GM12878 (cell line): ENCODE measurements at regions not wholly inside any gene's neighbourhood (a gene's known extent, or its start where the extent isn't known, plus 50 kb on each side); places are given as distances from the start of the nearest gene placed in this dataset.

Experiments
- ATAC-seq: fragments of 200-7000 bp; cut with Tn5 transposase; 3 replicates; pipeline ENCODE4 v1.9.1; 2020; ENCODE audit warnings: mild to moderate bottlenecking, moderate library complexity
- BruUV-seq: library from RNA; stranded (reverse); fragments of 400-500 nt; replicated peaks from 2 replicates; lab custom pipeline; 2021; lab: Mats Ljungman, UMichigan
- CTCF ChIA-PET: fragments of 300-600 bp; sonication (Branson Sonifier 250); formaldehyde crosslinking; extraction: SDS; loops from one replicate; lab custom pipeline; 2021; ENCODE audit warnings: inconsistent platforms; lab: Yijun Ruan, JAX
- POLR2A ChIA-PET: fragments of 350-600 bp; formaldehyde crosslinking; extraction: SDS; loops from one replicate; lab custom pipeline; 2021; ENCODE audit warnings: inconsistent platforms; lab: Charles Lee
- RAD21 ChIA-PET: fragments of 300-600 bp; sonication (Branson Sonifier 250); formaldehyde crosslinking; loops from one replicate; lab custom pipeline; 2023; ENCODE audit warnings: antibody characterized with exemption; ENCODE audit not compliant: unreplicated experiment; lab: Charles Lee
- SMC1A ChIA-PET: fragments of 300-600 bp; sonication (Branson Sonifier 250); formaldehyde crosslinking; loops from one replicate; lab custom pipeline; 2023; ENCODE audit not compliant: unreplicated experiment, uncharacterized antibody; lab: Charles Lee
- DNase-seq: peaks from one replicate; pipeline ENCODE4 v3.0.0-alpha.2; 2011; ENCODE audit warnings: low read depth, low spot score
- FAIRE-seq: peaks from 3 replicates; lab custom pipeline; 2011; peaks lifted over from hg19 to GRCh38; lab: Jason Lieb, UNC
- H2AFZ ChIP-seq: 2 replicates; pipeline ENCODE4 v1.6.0; 2011; ENCODE audit warnings: low read depth, low read length, control low read depth; ENCODE audit not compliant: control insufficient read depth
- H3K27ac ChIP-seq: 2 replicates; pipeline ENCODE4 v1.5.1; 2011; ENCODE audit warnings: control low read depth; ENCODE audit not compliant: control insufficient read depth, insufficient read depth
- H3K27me3 ChIP-seq, 2 experiments: replicated peaks in 1 of 2; 2 replicates each; pipeline versions ENCODE4 v1.6.0 to v1.6.1; 2011; ENCODE audit warnings: low read length in 1 of 2; ENCODE audit not compliant: control insufficient read depth in 2 of 2, insufficient read depth in 2 of 2
- H3K36me3 ChIP-seq, 2 experiments: 2 replicates each; pipeline ENCODE4 v1.5.1; 2011; ENCODE audit warnings: low read length in 1 of 2; ENCODE audit not compliant: control insufficient read depth in 2 of 2, insufficient read depth in 2 of 2
- H3K4me1 ChIP-seq: 2 replicates; pipeline ENCODE4 v1.6.1; 2011; ENCODE audit warnings: mild to moderate bottlenecking, low read length, moderate library complexity, mixed read lengths; ENCODE audit not compliant: control insufficient read depth, insufficient read depth
- H3K4me2 ChIP-seq: 2 replicates; pipeline ENCODE4 v1.6.0; 2011; ENCODE audit warnings: control low read depth; ENCODE audit not compliant: control insufficient read depth, insufficient read depth
- H3K4me3 ChIP-seq: fragments of 200-600 bp; sonication (generic); 2 replicates; pipeline ENCODE4 v1.5.1; 2016
- H3K79me2 ChIP-seq: 2 replicates; pipeline ENCODE4 v1.6.0; 2011; ENCODE audit warnings: low read length; ENCODE audit not compliant: control insufficient read depth, insufficient read depth
- H3K9ac ChIP-seq: 2 replicates; pipeline ENCODE4 v1.8.0; 2011; ENCODE audit warnings: low read length, control low read depth, mixed read lengths; ENCODE audit not compliant: control insufficient read depth, insufficient read depth
- H3K9me3 ChIP-seq: replicated peaks from 3 replicates; pipeline ENCODE4 v1.5.1; 2011; ENCODE audit warnings: mild to moderate bottlenecking, low read length; ENCODE audit not compliant: control insufficient read depth, insufficient read depth
- H4K20me1 ChIP-seq: 2 replicates; pipeline ENCODE4 v1.6.0; 2011; ENCODE audit not compliant: control insufficient read depth, insufficient read depth
- BCL3 ChIP-seq: IDR thresholded peaks from 2 replicates; pipeline ENCODE4 v1.6.1; 2011; ENCODE audit warnings: borderline replicate concordance, low read depth, mild to moderate bottlenecking, moderate library complexity, low read length; ENCODE audit not compliant: insufficient read depth, poor library complexity, severe bottlenecking
- BHLHE40 ChIP-seq, 2 experiments: fragments of 450-650 bp in 1 of 2; IDR thresholded peaks; 2 replicates each; pipeline ENCODE4 v1.6.1; 2011 to 2017; ENCODE audit warnings: low read depth in 2 of 2, borderline replicate concordance in 1 of 2, improper control_type of control experiment in 1 of 2, low read length in 1 of 2, mild to moderate bottlenecking in 1 of 2
- TCF3 ChIP-seq: IDR thresholded peaks from 2 replicates; pipeline ENCODE4 v1.6.1; 2012; ENCODE audit warnings: low read depth, mild to moderate bottlenecking, low read length, borderline replicate concordance; ENCODE audit not compliant: insufficient read depth
- WGBS: methylation state at CpG from one replicate; pipeline ENCODE4 v1.1.6; 2016; ENCODE audit warnings: low lambda C conversion rate; ENCODE audit not compliant: insufficient replicate concordance, insufficient coverage; ENCODE audit errors: missing lambda C conversion rate; 5-methylcytosine and 5-hydroxymethylcytosine counted together
- in situ Hi-C: fragments of 300-500 bp; cut with MboI; formaldehyde crosslinking; loops from 9 replicates; pipeline ENCODE4 v1.14.3; 2018; ENCODE audit warnings: mixed read lengths
- intact Hi-C: fragments of 100-400 bp; cut with micrococcal nuclease; formaldehyde crosslinking; loops from one replicate; pipeline ENCODE4 v1.14.2; 2022; ENCODE audit not compliant: unreplicated experiment

GRCh38 chr22:47299863-47300697, 537.6 kb downstream of the TBC1D22A start (continued):
- no peak for TF ChIP-seq BCL3

DNA sequence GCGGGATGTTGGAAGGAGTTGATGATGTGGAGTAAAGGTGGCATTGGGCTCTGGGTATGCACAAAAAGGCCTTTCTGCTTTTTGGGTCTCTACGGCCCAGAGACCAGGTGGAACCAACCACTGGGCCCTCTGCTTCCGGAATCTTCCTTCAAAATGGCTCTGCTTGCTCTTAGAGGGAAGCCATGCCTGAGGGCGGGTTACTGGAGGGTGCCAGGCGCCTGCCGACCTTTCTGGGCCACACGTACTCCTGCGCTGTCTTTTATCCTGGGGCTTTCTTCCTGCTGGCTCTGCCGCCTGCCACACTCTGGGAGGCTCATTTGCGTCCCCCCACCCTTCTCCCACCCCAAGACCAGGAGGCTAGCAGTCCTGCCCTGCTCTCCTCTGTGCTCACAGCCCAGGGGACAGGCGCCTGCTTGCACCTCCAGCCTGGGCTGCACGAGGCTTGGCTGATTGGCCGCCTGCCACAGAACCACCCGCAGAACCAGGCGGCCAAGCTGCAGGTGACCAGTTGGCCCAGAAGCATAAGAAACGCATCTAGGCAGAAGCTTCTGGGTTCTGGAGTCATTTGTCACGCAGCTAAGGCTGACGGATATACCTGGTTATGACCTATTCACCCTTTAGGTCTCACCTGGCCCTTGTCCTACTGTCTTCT, 536.9 kb downstream of the TBC1D22A start:
- H3K27me3 ChIP-seq, result no peaks in the 10 kb centered on the region
- no peak for ATAC-seq
- no peaks in the 10 kb centered on the region; the same call in 2 of the 3 replicates for H3K9me3 ChIP-seq
- in situ Hi-C loops (no loop called here), intact Hi-C loops (no loop called here)
- no peak for TF ChIP-seq TCF3
- no peak for TF ChIP-seq BHLHE40 (IDR thresholded peaks at IDR 0.05; ENCODE audit: borderline replicate concordance in 1 of 2, low read depth in 2 of 2, low read length in 1 of 2)
- H3K27ac ChIP-seq, result no peak overlapping the region
- ChIA-PET POLR2A (no interaction called here), CTCF (no interaction called here), RAD21 (no interaction called here), SMC1A (no interaction called here)
- DNase-seq, result no peak
- H3K79me2 ChIP-seq, result no peaks in the 10 kb centered on the region
- H3K4me3 ChIP-seq, result no peak overlapping the region
- no peaks in the 10 kb centered on the region for H4K20me1 ChIP-seq
- no peak overlapping the region for H3K4me2 ChIP-seq
- BruUV-seq, result no TSS peak
- 43% methylated on average over 18 of the region's 18 CpGs for WGBS
- no peaks in the 10 kb centered on the region for H3K4me1 ChIP-seq
- no peak overlapping the region for H2AFZ ChIP-seq
- no peaks in the 10 kb centered on the region for H3K36me3 ChIP-seq
- no peak overlapping the region for H3K9ac ChIP-seq
- FAIRE-seq, result no peak
